ENCODE measurements at regions not wholly inside any gene's neighbourhood (a gene's known extent, or its start where the extent isn't known, plus 50 kb on each side); places are given as distances from the start of the nearest gene placed in this dataset.
"Not testable (repeated sequence)": the region's sequence is repeated elsewhere in the genome, so short reads cannot be mapped to it uniquely, and the experiment has no call there.

GRCh38 chr5:153361735-153362409, 128.6 kb upstream of the GRIA1 start:
- DNase-seq (ENCODE audit: low read depth): no peak
- TF ChIP-seq CTCF (IDR thresholded peaks at IDR 0.05; ENCODE audit: low read depth, low read length, missing control alignments): no peak
- H3K4me3 ChIP-seq (ENCODE audit: low read depth, low read length): no peak overlapping the region

- H3K4me3 ChIP-seq (ENCODE audit: low read depth, low read length): no peak overlapping the region
- no peak for DNase-seq (ENCODE audit: low read depth)
- no peak for TF ChIP-seq CTCF (IDR thresholded peaks at IDR 0.05; ENCODE audit: low read depth, low read length, missing control alignments)
Observed at GRCh38 chr5:153365547-153365946, 124.9 kb upstream of the GRIA1 start.

GRCh38 chr5:153367466-153367865, 123.0 kb upstream of the GRIA1 start:
- TF ChIP-seq CTCF (IDR thresholded peaks at IDR 0.05; ENCODE audit: low read depth, low read length, missing control alignments): no peak
- H3K4me3 ChIP-seq (ENCODE audit: low read depth, low read length): no peak overlapping the region
- DNase-seq (ENCODE audit: low read depth): no peak

GRCh38 chr5:153372425-153373129, 117.9 kb upstream of the GRIA1 start:
- TF ChIP-seq CTCF (IDR thresholded peaks at IDR 0.05; ENCODE audit: low read depth, low read length, missing control alignments): no peak
- H3K4me3 ChIP-seq (ENCODE audit: low read depth, low read length): no peak overlapping the region
- DNase-seq (ENCODE audit: low read depth): no peak

GRCh38 chr5:153373130-153373498, 117.4 kb upstream of the GRIA1 start:
- TF ChIP-seq CTCF (IDR thresholded peaks at IDR 0.05; ENCODE audit: low read depth, low read length, missing control alignments): no peak
- no peak for DNase-seq (ENCODE audit: low read depth)

GRCh38 chr5:153381630-153382029, 108.8 kb upstream of the GRIA1 start:
- not testable (repeated sequence) for DNase-seq (ENCODE audit: low read depth); H3K4me3 ChIP-seq (ENCODE audit: low read depth, low read length)

More at GRCh38 chr5:153373130-153373498, 117.4 kb upstream of the GRIA1 start:
- H3K4me3 ChIP-seq (ENCODE audit: low read depth, low read length): no peak overlapping the region

- no peak for DNase-seq (ENCODE audit: low read depth)
- no peak overlapping the region for H3K4me3 ChIP-seq (ENCODE audit: low read depth, low read length)
- TF ChIP-seq CTCF (IDR thresholded peaks at IDR 0.05; ENCODE audit: low read depth, low read length, missing control alignments): no peak
Observed at GRCh38 chr5:153390569-153390968, 99.9 kb upstream of the GRIA1 start.
